HG03457 (cell line): ENCODE measurements at regions not wholly inside any gene's neighbourhood (a gene's known extent, or its start where the extent isn't known, plus 50 kb on each side); places are given as distances from the start of the nearest gene placed in this dataset.
A peak's percentile ranks its signal among the peaks of the same experiment; 100 is the strongest.

Experiments
- ATAC-seq: cut with Tn5 transposase; IDR thresholded peaks from one replicate; pipeline ENCODE4 v1.9.1; 2021; ENCODE audit warnings: moderate number of reproducible peaks; ENCODE audit not compliant: unreplicated experiment

DNA sequence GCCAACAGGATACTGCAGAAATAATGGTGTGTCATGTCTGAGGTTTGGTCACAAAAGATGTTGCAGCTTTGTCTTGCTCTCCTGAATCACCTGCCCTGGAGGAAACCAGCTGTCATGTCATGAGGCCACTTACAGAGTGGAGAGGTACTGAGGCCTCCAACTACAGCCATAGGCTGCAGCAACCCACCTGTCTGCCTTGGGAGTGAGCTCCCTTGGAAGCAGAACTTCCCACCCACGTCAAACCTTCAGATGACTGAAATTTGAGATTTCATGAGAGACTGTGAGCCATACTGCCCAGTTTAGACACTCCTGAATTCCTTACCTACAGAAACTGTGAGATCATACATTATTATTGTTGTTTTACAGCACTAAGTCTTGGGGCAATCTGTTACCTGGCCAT is 475.9 kb downstream of the HS3ST3B1 start:
- ATAC-seq = no peak

DNA sequence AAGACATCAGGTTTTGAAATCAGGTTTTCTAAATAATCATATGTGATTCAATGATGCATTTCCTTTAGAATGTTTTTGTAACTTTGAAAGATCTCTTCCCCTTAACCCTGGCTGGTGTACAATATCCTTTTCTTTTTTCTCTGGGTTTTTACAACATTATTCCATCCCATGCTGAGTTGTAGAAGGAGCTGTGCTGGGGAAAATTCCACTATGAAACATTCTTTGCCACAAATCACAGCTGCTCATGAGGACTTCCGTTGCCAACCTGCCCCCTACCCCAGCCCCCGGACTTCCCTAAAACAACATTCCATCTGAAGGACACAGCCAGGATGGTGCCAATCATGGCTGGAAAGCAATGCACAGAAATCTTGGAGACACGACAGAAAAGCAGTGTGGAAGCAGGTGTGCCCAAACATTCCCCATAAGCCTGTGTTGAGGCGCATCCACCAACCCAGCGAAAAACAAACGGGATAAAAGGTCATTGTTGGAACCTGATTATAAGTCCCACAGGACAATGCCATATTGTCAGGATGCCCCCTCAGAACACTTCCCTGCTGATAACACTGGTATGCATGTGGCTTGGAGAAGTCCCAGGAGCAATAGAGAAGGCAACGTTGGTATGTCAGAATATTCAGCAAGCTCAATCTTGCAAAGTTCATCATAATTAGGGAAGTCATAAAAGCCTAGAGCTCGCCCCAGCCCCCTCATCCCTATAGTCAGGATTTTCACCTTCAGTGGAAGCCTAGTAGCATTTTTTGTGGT is 475.0 kb downstream of the HS3ST3B1 start:
- ATAC-seq = no peak

DNA sequence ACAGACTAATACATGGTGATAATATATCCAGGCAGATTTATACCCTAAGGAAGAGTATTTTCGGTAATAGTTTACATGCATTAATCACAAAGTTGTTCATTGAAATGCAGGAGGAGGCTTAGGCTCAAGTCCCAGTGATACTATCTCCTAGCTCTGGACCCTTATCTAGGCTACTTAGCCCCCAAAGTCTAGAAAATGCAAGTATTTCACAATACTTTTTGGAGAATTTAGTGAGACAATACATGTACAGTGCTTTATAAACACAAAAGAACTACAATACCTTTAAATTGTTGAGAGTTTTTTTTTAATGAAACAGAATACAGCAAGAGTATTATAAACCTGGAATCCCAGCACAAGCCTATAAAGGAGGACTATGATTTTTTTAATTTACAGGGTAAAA is 473.9 kb downstream of the HS3ST3B1 start:
- no peak for ATAC-seq

DNA sequence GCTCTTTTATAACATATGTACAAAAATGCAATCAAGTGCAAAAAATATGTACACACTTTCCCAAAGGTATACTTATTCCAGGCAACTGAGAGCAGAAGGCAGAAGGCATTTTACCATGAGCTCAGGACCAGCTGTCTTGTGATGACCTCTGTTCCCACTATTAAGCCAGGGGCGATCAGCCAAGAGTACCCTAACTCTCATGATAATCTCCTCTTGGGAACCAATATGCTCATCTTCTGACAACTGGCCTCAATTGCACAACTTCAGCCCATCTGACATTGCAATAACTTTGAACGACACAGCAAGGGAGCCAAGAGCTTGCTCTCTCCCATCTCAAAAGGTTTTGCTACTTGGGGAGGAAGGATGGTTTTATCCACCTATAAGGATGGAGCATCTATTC is 471.9 kb downstream of the HS3ST3B1 start:
- no peak for ATAC-seq

DNA sequence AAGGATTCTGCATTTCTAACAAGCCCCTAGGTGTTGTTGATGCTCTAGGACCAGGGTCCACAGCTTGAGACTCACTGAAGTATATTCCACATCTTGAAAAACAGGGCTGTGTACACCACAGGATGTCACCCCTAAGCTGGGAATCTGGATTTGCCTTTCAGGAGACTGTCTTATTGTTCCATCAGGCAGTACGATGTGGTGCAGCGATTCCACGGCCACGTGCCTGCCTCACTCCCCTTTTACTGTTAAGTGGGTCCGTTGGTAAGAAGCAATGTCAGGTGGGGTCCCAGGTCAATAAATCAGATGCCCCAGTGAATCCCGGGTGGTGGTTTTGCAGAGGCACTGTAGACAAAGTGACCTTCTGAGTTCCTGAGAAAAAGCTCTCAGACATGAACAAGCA is 470.7 kb downstream of the HS3ST3B1 start:
- no peak for ATAC-seq

DNA sequence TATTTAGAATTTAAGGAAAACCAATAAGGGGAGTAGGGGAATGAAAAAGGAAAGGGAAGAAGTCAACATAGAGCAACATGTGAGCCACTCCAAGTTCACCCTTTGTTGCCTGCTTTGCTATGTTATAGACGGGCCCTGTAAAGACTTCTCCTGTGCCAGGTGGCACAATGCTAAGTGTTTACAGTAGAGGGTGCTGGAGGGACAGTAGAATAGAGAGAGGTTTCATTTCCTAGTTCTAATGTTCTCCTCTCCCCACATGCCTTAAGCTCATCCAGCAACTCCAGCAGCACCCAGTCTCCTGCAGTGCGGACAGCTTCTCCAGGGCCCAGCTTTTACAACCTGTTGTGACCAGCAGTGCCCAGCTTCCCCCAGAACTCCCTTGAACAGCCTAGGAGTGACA is 468.0 kb downstream of the HS3ST3B1 start:
- ATAC-seq = no peak

DNA sequence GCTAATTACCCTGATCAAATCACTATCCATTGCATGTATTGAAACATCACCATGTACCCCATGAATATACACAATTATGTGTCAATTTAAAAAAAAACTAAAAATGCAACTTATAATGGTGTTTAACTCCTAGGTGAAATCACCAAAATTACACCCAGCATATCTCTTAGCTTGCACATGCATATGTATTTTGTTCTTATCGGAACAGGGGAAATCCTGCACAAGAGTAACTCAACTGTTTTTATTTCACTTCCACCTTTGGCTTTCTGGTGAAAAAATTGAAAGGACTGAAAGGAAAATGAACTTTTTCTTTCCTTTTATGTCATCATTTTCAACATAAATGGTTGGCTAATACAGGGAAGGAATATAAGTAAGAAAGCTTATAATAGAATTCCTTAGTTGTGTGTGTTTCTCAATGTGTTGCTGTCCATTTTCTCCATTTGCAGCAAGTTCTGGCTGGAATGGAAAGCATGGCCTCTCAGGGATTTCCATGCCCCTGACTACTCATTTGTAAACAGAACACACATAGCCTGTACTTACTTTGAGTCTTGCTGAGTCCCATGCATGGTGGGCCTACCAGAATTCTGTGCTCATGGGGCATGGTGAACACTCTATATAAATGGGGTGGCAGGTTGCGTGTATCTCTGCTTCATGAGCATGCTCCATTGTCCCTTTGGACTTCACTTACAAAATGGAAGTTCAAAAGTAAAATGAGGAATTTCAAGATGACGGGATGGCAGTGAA is 462.0 kb downstream of the HS3ST3B1 start:
- ATAC-seq = no peak

DNA sequence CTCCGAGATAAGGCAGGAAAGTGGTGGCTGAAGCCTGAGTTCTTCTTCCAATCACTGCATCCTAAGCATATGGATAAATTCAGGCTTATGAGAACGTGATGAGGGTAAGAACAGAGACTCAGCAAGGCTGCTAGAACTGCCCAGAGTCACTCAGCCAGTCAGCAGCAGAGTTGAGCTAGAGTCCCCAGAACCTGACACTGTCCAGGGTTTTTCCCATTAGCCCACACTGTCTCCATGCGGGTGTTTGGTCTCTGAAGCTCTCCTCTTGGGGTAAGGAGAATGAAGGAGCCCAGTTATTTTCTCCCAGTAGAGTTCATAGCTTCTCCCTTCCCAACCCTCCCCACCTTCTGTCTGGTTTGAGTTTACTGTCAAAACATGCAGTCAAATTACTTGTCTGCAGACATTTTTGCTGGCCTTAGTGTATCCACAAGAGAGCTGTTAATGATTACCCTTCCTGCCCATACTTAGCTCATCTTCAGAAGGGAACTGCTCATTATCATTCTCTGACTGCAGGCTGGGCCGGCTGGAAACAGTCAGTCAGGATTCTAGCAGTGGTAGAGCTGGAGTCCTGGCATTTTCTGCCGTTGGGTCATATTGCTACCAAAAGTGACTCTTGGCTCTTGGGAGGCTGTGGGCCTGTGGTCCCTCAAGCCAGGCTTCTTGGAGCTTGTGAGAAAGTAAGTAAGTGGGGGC is 460.0 kb downstream of the HS3ST3B1 start:
- peak; percentile 51 for ATAC-seq

DNA sequence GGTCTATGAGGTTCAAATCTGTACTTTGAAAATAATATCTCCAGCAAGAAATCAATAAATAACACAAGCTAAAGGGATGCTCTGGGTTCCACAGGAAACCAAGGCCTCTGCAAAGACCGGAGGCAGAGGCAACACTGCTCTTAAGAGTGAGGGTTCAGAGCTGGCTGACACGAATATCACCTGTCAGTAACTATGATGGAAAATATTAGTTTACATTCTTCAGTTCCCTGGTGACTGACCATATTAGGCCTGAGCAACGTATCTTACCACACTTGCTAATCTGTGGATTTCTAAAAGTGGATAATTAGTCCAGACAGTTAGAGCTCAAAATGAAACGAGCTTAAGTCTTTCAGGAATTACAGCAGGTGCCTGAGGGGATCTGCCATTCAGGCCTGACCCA is 459.3 kb downstream of the HS3ST3B1 start:
- ATAC-seq = peak; percentile 61

DNA sequence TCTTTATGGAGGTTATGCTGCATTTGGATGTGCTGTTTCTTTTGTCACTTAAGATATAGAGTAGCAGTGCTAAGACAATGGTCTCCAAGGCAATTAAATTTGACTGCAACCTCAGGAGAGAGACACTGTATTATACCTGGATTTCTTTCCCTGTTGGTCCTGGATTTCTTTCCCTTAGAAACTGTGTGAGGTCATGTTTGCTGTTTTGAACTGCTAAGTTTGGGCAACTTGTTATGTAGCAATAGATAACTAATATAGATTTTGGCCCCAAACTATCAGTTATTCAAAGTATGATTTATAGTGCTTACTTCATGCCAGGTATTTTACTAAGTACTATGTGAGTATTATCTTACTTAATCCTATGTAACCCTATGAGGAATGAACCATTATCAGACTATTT is 458.4 kb downstream of the HS3ST3B1 start:
- ATAC-seq = no peak

DNA sequence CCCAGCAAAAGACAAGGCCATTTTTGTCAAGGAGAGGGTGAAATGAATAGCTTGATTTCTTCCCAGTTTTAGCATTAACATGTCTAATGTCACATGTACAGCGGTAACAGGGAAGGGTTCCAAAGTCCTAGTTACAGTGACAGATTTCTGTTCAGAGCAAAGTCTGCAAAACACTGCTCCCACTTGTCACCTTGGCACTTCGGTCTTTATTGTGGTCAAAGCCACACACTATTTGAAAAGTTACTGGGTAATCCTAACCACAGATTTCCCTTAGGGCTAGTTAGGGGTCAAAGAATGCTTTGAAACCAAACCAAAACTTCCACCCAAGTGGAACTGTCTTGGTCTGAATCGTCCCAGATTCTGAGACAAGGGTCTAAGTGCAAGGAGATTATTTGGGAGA is 455.6 kb downstream of the HS3ST3B1 start:
- ATAC-seq = no peak

DNA sequence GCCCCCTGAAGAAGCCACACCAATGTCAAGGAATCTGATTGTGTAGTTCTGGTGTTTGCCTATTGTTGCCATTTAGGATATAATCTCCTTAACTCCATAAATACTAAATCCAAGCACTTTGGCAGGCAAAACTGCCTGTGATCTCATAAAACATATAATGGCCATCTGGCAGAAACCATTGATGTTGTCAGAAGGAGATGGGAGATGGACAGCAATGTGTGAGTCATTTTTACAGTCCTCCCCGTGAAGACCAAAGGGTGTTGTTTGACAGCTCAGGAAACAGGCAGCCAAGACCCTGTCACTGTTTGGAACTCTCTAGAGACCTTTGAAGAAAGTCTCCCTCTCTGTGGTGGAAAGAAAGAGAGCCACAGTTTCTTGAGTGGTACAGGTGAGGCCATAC is 454.1 kb downstream of the HS3ST3B1 start:
- no peak for ATAC-seq

DNA sequence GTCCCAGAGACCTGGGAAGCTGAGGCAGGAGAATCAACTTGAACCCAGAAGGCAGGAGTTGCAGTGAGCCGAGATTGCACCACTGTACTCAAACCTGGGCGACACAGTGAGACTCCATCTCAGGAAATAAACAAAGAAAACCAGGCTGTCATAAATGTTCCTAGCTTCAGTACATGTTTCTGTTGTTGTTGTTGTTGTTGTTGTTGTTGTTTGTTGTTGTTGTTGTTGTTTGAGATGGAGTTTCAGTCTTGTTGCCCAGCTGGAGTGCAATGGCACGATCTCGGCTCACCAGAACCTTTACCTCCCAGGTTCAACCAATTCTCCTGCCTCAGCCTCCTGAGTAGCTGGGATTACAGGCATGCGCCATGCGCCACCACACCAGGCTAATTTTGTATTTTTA is 452.5 kb downstream of the HS3ST3B1 start:
- ATAC-seq = no peak

DNA sequence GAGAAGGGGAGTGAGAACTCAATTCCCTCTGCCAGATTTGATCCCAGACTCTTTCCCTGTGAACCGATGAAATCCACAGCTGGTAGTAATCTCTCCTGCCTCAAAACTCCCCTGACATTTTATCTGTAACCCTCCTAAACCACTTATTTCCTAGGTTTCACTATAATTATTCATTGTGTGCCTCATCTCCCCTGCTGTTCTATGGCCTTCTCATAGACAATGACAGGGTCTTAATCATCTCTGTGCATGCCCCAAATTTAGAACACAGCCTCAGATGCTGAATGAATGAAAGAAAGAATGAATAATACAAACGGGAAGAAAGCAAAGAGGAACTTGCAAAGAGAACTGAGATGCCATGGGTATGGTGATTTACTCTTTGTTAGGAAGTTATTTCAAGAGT is 451.1 kb downstream of the HS3ST3B1 start:
- ATAC-seq = no peak

DNA sequence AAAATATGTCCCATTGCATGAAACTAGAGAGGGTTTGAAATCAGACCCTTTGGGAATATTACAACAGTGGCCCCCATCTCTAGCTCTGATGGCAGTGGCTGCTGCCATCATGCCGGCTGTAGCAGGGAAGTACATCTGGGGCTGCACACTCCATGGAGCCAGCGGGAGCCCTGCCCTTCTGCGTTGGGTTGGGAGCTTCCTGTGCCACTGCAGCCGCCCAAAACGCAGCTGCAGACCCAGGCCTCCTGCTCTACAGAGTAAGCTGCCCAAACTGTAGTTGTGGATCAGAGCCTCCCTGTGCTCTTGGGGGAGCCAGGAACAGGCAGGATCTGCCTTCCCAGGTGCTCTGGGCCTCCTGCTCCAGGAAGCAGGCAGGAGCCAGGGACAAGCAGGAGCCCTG is 450.0 kb downstream of the HS3ST3B1 start:
- no peak for ATAC-seq

DNA sequence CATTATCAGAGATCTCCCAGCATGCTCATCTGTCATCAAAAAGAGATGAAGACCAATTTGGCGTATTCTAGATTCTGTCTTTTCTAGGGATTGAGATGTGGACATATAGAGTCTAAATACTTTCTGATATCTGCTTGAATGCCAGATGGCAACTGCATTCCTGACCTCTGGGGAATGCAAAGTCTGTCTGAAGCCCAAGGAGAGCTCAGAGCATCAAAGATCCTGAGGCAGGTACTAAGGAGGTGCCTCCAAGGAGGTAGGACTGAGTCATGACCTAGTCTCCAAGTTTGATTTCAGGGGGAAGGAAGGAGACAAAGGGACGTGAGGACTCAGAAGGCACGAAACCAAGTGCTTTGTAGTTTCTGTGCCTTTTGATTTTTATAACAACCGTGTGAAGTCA is 448.4 kb downstream of the HS3ST3B1 start:
- no peak for ATAC-seq

DNA sequence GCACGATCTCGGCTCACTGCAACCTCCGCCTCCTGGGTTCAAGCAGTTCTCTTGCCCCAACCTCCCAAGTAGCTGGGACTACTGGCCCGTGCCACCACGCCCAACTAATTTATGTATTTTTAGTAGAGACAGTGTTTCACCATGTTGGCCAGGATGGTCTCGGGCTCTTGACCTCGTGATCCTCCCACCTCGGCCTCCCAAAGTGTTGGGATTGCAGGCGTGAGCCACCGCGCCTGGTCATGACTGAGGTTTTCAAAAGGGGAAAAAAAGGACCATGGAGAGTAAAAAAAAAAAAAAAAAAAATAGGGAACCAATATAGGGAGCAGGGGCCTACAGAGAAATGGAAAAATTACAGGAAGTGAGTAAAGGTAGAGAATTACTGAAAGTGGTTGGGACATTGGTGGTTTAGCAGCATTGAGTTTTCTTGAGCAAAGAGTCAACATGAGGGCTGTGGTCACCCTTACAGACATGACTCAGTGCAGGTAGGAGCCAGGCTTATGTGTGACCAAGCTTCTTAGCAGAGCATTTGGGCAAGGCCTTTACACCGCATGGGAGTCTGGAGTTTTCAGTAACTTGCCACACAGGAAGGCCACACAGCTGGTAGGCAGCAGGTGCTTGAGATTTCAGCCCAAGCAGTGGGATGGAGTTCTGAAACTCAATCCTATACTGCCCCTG is 447.3 kb downstream of the HS3ST3B1 start:
- ATAC-seq = peak; percentile 63

DNA sequence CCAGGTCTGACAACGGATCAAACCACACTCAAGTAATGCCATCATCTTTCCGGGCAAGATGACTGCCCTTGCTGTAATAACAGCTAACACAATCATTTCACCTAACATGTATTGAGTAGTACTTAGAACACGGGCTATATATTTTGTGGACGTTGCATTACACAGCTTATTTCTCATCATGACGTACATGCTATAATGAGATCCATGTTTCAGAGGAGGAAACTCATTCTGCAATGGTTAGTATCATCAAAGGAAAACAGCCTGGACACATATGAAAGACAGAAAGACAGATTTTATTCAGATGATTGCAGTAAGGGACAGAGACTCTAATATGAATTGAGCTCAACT is 446.7 kb downstream of the HS3ST3B1 start:
- ATAC-seq = no peak

DNA sequence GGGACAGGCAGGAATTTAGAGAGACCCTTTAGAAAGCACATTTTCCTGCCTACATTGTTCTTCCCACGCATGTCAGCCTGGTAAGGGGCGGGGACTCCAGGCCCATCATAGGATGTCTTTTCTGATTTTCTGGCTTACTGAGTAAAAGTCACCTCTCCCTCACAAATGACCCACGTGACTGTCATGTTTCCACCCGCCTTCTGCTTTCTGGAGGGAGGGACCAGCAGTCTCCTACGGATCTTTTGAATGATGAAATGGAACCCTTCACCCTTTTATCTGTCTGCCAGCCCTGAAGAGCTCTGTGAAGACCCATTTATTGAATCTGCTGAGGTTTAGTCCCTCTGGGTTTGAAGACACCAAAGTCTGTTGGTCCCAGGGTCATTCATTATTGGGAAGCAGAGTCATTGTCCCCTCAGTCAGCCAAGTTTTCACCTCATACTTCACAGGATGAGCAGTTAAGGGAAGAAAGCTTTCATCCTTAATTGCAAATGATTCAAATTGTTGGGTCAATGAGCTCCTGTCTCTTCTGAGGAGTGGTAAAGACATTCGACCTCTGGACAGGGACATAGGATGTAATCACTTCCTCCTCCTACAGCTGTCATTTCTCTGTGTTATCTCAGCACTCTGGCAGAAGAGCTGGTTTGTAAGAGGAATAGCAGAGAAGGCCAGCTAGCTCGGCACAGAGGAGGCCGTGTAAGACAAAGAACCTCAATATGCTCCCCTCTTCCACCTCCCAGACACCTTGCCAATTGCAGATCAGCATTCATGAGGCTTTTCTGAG is 446.1 kb downstream of the HS3ST3B1 start:
- ATAC-seq = no peak

DNA sequence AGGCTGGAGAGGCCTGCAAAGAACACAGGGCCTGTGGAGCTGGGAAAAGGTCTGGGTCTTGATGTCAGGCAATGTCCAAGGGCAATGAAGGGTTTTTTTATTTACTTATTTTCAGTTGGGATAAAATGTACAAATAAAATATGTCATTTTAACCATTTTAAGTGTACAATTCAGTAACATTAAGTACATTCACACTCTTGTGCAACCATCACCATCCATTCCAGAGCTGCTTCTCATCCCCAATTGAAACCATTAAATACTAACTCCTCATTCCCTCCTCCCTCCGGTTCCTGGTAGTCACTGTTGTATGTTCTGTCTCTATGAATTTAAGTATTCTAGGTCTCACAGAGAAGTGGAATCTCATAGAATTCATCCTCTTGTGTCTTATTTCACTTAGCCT is 444.7 kb downstream of the HS3ST3B1 start:
- no peak for ATAC-seq
